ENCODE measurements at regions not wholly inside any gene's neighbourhood (a gene's known extent, or its start where the extent isn't known, plus 50 kb on each side); places are given as distances from the start of the nearest gene placed in this dataset.

GRCh38 chr2:219959471-219959870 is 332.0 kb downstream of the SLC4A3 start:
- TF ChIP-seq POLR2A (IDR thresholded peaks at IDR 0.05) (no peak), CTCF (IDR thresholded peaks at IDR 0.05) (no peak), POLR2AphosphoS5 (IDR thresholded peaks at IDR 0.05; ENCODE audit: insufficient read depth in 1 of 2, low read depth in 1 of 2) (no peak)
